NCI-H524 (cell line): ENCODE measurements at regions not wholly inside any gene's neighbourhood (a gene's known extent, or its start where the extent isn't known, plus 50 kb on each side); places are given as distances from the start of the nearest gene placed in this dataset.
A peak's percentile ranks its signal among the peaks of the same experiment; 100 is the strongest.
"Not testable (repeated sequence)": the region's sequence is repeated elsewhere in the genome, so short reads cannot be mapped to it uniquely, and the experiment has no call there.

Experiments used
- DNase-seq, 2 experiments: peaks; one replicate each; lab custom pipeline; 2025; lab: John Stamatoyannopoulos, UW

- DNase-seq = not testable (repeated sequence)
Measured at GRCh38 chr5:179456075-179456474, 94.3 kb upstream of the RUFY1 start.

- no peak for DNase-seq
Measured at GRCh38 chr5:179455320-179455719, 95.0 kb upstream of the RUFY1 start.

GRCh38 chr5:179454356-179454755, 96.0 kb upstream of the RUFY1 start:
- DNase-seq = no peak

GRCh38 chr5:179453616-179454015, 96.7 kb upstream of the RUFY1 start:
- DNase-seq = no peak

GRCh38 chr5:179452356-179453230, 97.8 kb upstream of the RUFY1 start:
- DNase-seq = no peak

- no peak for DNase-seq
Measured at GRCh38 chr5:179451828-179452196, 98.5 kb upstream of the RUFY1 start.

- peak; percentile 45 to 75 for DNase-seq
Measured at GRCh38 chr5:179451114-179451827, 99.1 kb upstream of the RUFY1 start.

GRCh38 chr5:179449950-179450349, 100.4 kb upstream of the RUFY1 start:
- DNase-seq = not testable (repeated sequence)

- DNase-seq = not testable (repeated sequence)
Measured at GRCh38 chr5:179448282-179448681, 102.1 kb upstream of the RUFY1 start.

GRCh38 chr5:179442289-179442688, 97.0 kb upstream of the ADAMTS2 start:
- DNase-seq = not testable (repeated sequence)

GRCh38 chr5:179439181-179439985, 94.1 kb upstream of the ADAMTS2 start:
- peak; percentile 94 to 97 for DNase-seq

- no peak for DNase-seq
Measured at GRCh38 chr5:179438461-179438860, 93.2 kb upstream of the ADAMTS2 start.

GRCh38 chr5:179438011-179438441, 92.8 kb upstream of the ADAMTS2 start:
- DNase-seq = peak; percentile 51 to 68

GRCh38 chr5:179437341-179438001, 92.2 kb upstream of the ADAMTS2 start:
- DNase-seq = no peak

- DNase-seq = no peak
Measured at GRCh38 chr5:179436321-179437122, 91.3 kb upstream of the ADAMTS2 start.

- DNase-seq = no peak
Measured at GRCh38 chr5:179435731-179436315, 90.6 kb upstream of the ADAMTS2 start.

- no peak for DNase-seq
Measured at GRCh38 chr5:179435181-179435580, 89.9 kb upstream of the ADAMTS2 start.

GRCh38 chr5:179432547-179432946, 87.3 kb upstream of the ADAMTS2 start:
- no peak for DNase-seq

- no peak for DNase-seq
Measured at GRCh38 chr5:179431221-179431824, 86.1 kb upstream of the ADAMTS2 start.
